H9 (cell line): ENCODE measurements at regions not wholly inside any gene's neighbourhood (a gene's known extent, or its start where the extent isn't known, plus 50 kb on each side); places are given as distances from the start of the nearest gene placed in this dataset.

Source experiments
- DNase-seq: peaks from one replicate; pipeline ENCODE4 v3.0.0-alpha.2; 2017
- H2AFZ ChIP-seq: one replicate; pipeline ENCODE4 v1.6.1; 2013; ENCODE audit warnings: mild to moderate bottlenecking, low read length, control low read depth, moderate library complexity
- H2AK5ac ChIP-seq: 2 replicates; pipeline ENCODE4 v1.6.1; 2013; ENCODE audit warnings: low read length, control low read depth, mixed read lengths; ENCODE audit not compliant: insufficient read length
- H2BK120ac ChIP-seq: one replicate; pipeline ENCODE4 v1.6.1; 2013; ENCODE audit warnings: low read depth, mild to moderate bottlenecking, low read length, control low read depth, inconsistent platforms; ENCODE audit not compliant: poor library complexity, severe bottlenecking
- H2BK12ac ChIP-seq: 2 replicates; pipeline ENCODE4 v1.6.1; 2013; ENCODE audit warnings: low read length, control low read depth, mixed read lengths, low read depth; ENCODE audit not compliant: insufficient read length
- H2BK15ac ChIP-seq: 2 replicates; pipeline ENCODE4 v1.6.1; 2013; ENCODE audit warnings: low read depth, low read length, control low read depth
- H2BK20ac ChIP-seq: one replicate; pipeline ENCODE4 v1.6.1; 2013; ENCODE audit warnings: low read depth, mild to moderate bottlenecking, low read length, control low read depth, inconsistent platforms; ENCODE audit not compliant: poor library complexity, severe bottlenecking
- H2BK5ac ChIP-seq: 2 replicates; pipeline ENCODE4 v1.6.1; 2013; ENCODE audit warnings: low read length, control low read depth, mixed read lengths; ENCODE audit not compliant: insufficient read length
- H3K14ac ChIP-seq: 2 replicates; pipeline ENCODE4 v1.6.1; 2013; ENCODE audit warnings: low read length, control low read depth; ENCODE audit not compliant: insufficient read depth
- H3K18ac ChIP-seq: 2 replicates; pipeline ENCODE4 v1.6.1; 2013; ENCODE audit warnings: low read depth, mild to moderate bottlenecking, mixed read lengths, low read length, control low read depth; ENCODE audit not compliant: insufficient read length
- H3K23ac ChIP-seq: 2 replicates; pipeline ENCODE4 v1.6.1; 2013; ENCODE audit warnings: low read length, control low read depth, mixed read lengths, low read depth; ENCODE audit not compliant: insufficient read length
- H3K23me2 ChIP-seq: 2 replicates; pipeline ENCODE4 v1.6.1; 2013; ENCODE audit warnings: low read depth, mild to moderate bottlenecking, mixed read lengths, low read length, control low read depth; ENCODE audit not compliant: insufficient read length, poor library complexity, severe bottlenecking
- H3K27ac ChIP-seq: 2 replicates; pipeline ENCODE4 v1.5.1; 2013; ENCODE audit warnings: low read length, control low read depth, mixed read lengths, low read depth; ENCODE audit not compliant: insufficient read length
- H3K27me3 ChIP-seq: 2 replicates; pipeline ENCODE4 v1.6.1; 2013; ENCODE audit warnings: low read length, control low read depth, inconsistent platforms; ENCODE audit not compliant: insufficient read depth
- H3K4ac ChIP-seq: 2 replicates; pipeline ENCODE4 v1.6.1; 2013; ENCODE audit warnings: low read depth, mild to moderate bottlenecking, control low read depth, inconsistent platforms, low read length, moderate library complexity
- H3K4me1 ChIP-seq: 2 replicates; pipeline ENCODE4 v1.6.1; 2013; ENCODE audit warnings: low read length, control low read depth, inconsistent platforms; ENCODE audit not compliant: insufficient read depth
- H3K4me2 ChIP-seq: 2 replicates; pipeline ENCODE4 v1.6.1; 2013; ENCODE audit warnings: low read length, control low read depth, mixed read lengths; ENCODE audit not compliant: insufficient read length, insufficient read depth
- H3K56ac ChIP-seq: 2 replicates; pipeline ENCODE4 v1.6.1; 2013; ENCODE audit warnings: low read depth, mild to moderate bottlenecking, mixed read lengths, low read length, control low read depth; ENCODE audit not compliant: insufficient read length
- H3K79me1 ChIP-seq: 2 replicates; pipeline ENCODE4 v1.6.1; 2013; ENCODE audit warnings: low read depth, mild to moderate bottlenecking, moderate library complexity, low read length, control low read depth, inconsistent platforms; ENCODE audit not compliant: insufficient read depth, poor library complexity, severe bottlenecking
- H3K79me2 ChIP-seq: 2 replicates; pipeline ENCODE4 v1.6.1; 2013; ENCODE audit warnings: low read length, control low read depth, inconsistent platforms; ENCODE audit not compliant: insufficient read depth
- H3K9ac ChIP-seq: 2 replicates; pipeline ENCODE4 v1.6.1; 2013; ENCODE audit warnings: low read length, control low read depth, mixed read lengths; ENCODE audit not compliant: insufficient read length; ENCODE audit errors: extremely low read depth
- H3K9me3 ChIP-seq: one replicate; pipeline ENCODE4 v1.6.1; 2013; ENCODE audit warnings: low read depth, low read length, inconsistent platforms; ENCODE audit not compliant: control insufficient read depth
- H3T11ph ChIP-seq: one replicate; pipeline ENCODE4 v1.6.1; 2013; ENCODE audit warnings: mild to moderate bottlenecking, low read length, control low read depth, inconsistent platforms
- H4K20me1 ChIP-seq: one replicate; pipeline ENCODE4 v1.6.1; 2013; ENCODE audit not compliant: control insufficient read depth, insufficient read length, insufficient read depth
- H4K5ac ChIP-seq: 2 replicates; pipeline ENCODE4 v1.6.1; 2013; ENCODE audit warnings: low read depth, mild to moderate bottlenecking, mixed read lengths, low read length, control low read depth; ENCODE audit not compliant: insufficient read length
- H4K8ac ChIP-seq: replicated peaks from 2 replicates; pipeline ENCODE4 v1.6.1; 2013; ENCODE audit warnings: low read length, control low read depth, mixed read lengths, low read depth; ENCODE audit not compliant: insufficient read length
- H4K91ac ChIP-seq: 2 replicates; pipeline ENCODE4 v1.6.1; 2013; ENCODE audit warnings: low read depth, mild to moderate bottlenecking, moderate library complexity, mixed read lengths, low read length, control low read depth; ENCODE audit not compliant: insufficient read length
- H3K27ac Mint-ChIP-seq, 3 experiments: 2 replicates in 2 of 3; 3 replicates in 1 of 3; pipeline ENCODE4 v1.8.0; 2020 to 2021; ENCODE audit warnings: mixed read lengths in 3 of 3, mild to moderate bottlenecking in 1 of 3, moderate library complexity in 1 of 3
- H3K27me3 Mint-ChIP-seq: 2 replicates; pipeline ENCODE4 v1.8.0; 2021; ENCODE audit warnings: low read depth, mild to moderate bottlenecking, moderate library complexity, mixed read lengths
- H3K36me3 Mint-ChIP-seq, 3 experiments: 2 replicates in 2 of 3; 3 replicates in 1 of 3; pipeline ENCODE4 v1.8.0; 2020 to 2021; ENCODE audit warnings: low read depth in 3 of 3, mixed read lengths in 3 of 3; ENCODE audit not compliant: insufficient read depth in 1 of 3
- H3K4me1 Mint-ChIP-seq, 2 experiments: 2 replicates each; pipeline ENCODE4 v1.8.0; 2020; ENCODE audit warnings: mixed read lengths in 2 of 2
- H3K4me3 Mint-ChIP-seq, 2 experiments: 2 replicates in 1 of 2; 3 replicates in 1 of 2; pipeline ENCODE4 v1.8.0; 2020 to 2021; ENCODE audit warnings: mild to moderate bottlenecking in 2 of 2, mixed read lengths in 2 of 2, moderate library complexity in 1 of 2
- H3K9me3 Mint-ChIP-seq, 2 experiments: 2 replicates in 1 of 2; 3 replicates in 1 of 2; pipeline ENCODE4 v1.8.0; 2020; ENCODE audit warnings: mild to moderate bottlenecking in 2 of 2, mixed read lengths in 2 of 2, moderate library complexity in 1 of 2
- WGBS: extraction: QIAGEN DNeasy Blood & Tissue Kit; methylation state at CpG from one replicate; pipeline ENCODE4 v1.1.7; 2013; ENCODE audit warnings: missing lambda C conversion rate, low lambda C conversion rate, mixed read lengths; ENCODE audit not compliant: insufficient read length; ENCODE audit errors: extremely low coverage; 5-methylcytosine and 5-hydroxymethylcytosine counted together
- TF ChIP-seq, protein P1 (sequence below): fragments of 200-600 bp; sonication (generic); conservative IDR thresholded peaks from 3 replicates; pipeline ENCODE4 v1.8.0; 2021; ENCODE audit warnings: antibody characterized with exemption, mild to moderate bottlenecking

DNA sequence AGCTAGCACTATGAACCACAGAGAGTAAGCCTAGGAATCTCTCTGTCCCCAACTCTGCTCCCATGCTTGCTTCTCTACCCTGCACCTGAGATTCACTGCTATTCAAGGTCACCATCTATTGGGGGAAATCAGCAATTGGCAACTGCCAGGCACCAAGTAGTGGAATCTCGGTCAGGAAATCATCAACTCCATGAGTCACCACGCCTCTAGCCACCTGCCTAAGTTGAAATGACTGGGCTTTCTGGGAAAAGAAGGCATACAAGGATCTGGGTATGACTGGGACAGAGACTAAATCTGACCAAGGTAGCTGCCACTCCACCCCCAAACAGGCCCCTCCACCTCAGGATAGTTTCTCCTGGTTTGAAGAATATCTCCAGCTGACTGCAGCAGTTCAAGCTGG, 464.1 kb upstream of the CBLB start:
- no peaks in the 10 kb centered on the region for H3K79me1 ChIP-seq
- Mint-ChIP-seq H3K27me3 (no peaks in the 10 kb centered on the region), H3K4me3 (no peak overlapping the region), H3K36me3 (no peaks in the 10 kb centered on the region), H3K27ac (no peak overlapping the region; a peak in 1 of 7 replicates), H3K9me3 (no peaks in the 10 kb centered on the region), H3K4me1 (peaks cover 3 to 7% of the 10 kb centered on the region in 2 experiments; a peak in 2 of 4 replicates)
- DNase-seq = peak; percentile 34
- no CpG with 5 or more reads among the region's 2 CpGs for WGBS
- no peak overlapping the region for H3K27ac ChIP-seq
- H2BK20ac ChIP-seq = no peak overlapping the region
- no peaks in the 10 kb centered on the region for H3K9me3 ChIP-seq
- no peaks in the 10 kb centered on the region for H3K27me3 ChIP-seq
- no peaks in the 10 kb centered on the region for H3K23me2 ChIP-seq
- no peak overlapping the region for H3T11ph ChIP-seq
- no peak overlapping the region for H2BK12ac ChIP-seq
- H2AK5ac ChIP-seq = no peak overlapping the region
- H4K20me1 ChIP-seq = no peaks in the 10 kb centered on the region
- no peak overlapping the region for H2BK15ac ChIP-seq
- no peak overlapping the region for H4K8ac ChIP-seq
- no peak overlapping the region for H4K5ac ChIP-seq
- no peaks in the 10 kb centered on the region for H3K79me2 ChIP-seq
- H4K91ac ChIP-seq = no peak overlapping the region
- H3K4me1 ChIP-seq = no peaks in the 10 kb centered on the region
- H3K14ac ChIP-seq = no peak overlapping the region
- no peak overlapping the region for H3K9ac ChIP-seq
- no peak overlapping the region for H3K4ac ChIP-seq
- no peak overlapping the region for H3K18ac ChIP-seq
- H3K56ac ChIP-seq = no peak overlapping the region
- no peak overlapping the region for H2AFZ ChIP-seq
- no peak overlapping the region for H2BK120ac ChIP-seq
- H3K23ac ChIP-seq = no peak overlapping the region
- H2BK5ac ChIP-seq = no peak overlapping the region
- no peak overlapping the region for H3K4me2 ChIP-seq
- TF ChIP-seq, protein P1, sequence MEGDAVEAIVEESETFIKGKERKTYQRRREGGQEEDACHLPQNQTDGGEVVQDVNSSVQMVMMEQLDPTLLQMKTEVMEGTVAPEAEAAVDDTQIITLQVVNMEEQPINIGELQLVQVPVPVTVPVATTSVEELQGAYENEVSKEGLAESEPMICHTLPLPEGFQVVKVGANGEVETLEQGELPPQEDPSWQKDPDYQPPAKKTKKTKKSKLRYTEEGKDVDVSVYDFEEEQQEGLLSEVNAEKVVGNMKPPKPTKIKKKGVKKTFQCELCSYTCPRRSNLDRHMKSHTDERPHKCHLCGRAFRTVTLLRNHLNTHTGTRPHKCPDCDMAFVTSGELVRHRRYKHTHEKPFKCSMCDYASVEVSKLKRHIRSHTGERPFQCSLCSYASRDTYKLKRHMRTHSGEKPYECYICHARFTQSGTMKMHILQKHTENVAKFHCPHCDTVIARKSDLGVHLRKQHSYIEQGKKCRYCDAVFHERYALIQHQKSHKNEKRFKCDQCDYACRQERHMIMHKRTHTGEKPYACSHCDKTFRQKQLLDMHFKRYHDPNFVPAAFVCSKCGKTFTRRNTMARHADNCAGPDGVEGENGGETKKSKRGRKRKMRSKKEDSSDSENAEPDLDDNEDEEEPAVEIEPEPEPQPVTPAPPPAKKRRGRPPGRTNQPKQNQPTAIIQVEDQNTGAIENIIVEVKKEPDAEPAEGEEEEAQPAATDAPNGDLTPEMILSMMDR = peak; percentile 28; the same call in 1 of the 3 replicates
